ENCODE measurements at regions not wholly inside any gene's neighbourhood (a gene's known extent, or its start where the extent isn't known, plus 50 kb on each side); places are given as distances from the start of the nearest gene placed in this dataset.

GRCh38 chr5:57690724-57691123 is 208.1 kb upstream of the ACTBL2 start:
- ChIA-PET CTCF (no interaction called here), POLR2A (no interaction called here)
- Mint-ChIP-seq H3K27ac (no peak overlapping the region), H3K27me3 (no peaks in the 10 kb centered on the region), H3K4me3 (no peak overlapping the region), H3K9me3 (ENCODE audit: insufficient read depth) (no peaks in the 10 kb centered on the region), H3K4me1 (no peaks in the 10 kb centered on the region)
- TF ChIP-seq CTCF (IDR thresholded peaks at IDR 0.05): no peak
- no peak for TF ChIP-seq EZH2 (IDR thresholded peaks at IDR 0.05; ENCODE audit: borderline replicate concordance, insufficient read depth, low read depth, low read length, poor library complexity, severe bottlenecking)
- ATAC-seq (ENCODE audit: low read depth) (no peak), DNase-seq (no peak)
- Histone ChIP-seq H3K9me3 (ENCODE audit: control extremely low read depth in 1 of 3, control insufficient read depth in 2 of 3, insufficient read depth in 1 of 3, low read length in 2 of 3) (no peaks in the 10 kb centered on the region), H4K20me1 (ENCODE audit: control insufficient read depth, insufficient read depth, low read length, poor library complexity, severe bottlenecking) (no peaks in the 10 kb centered on the region), H3K4me1 (ENCODE audit: control insufficient read depth in 2 of 2, insufficient read depth in 2 of 2, low read length in 2 of 2) (no peaks in the 10 kb centered on the region), H3K36me3 (replicated peaks in 1 of 2; ENCODE audit: control extremely low read depth in 1 of 2, control insufficient read depth in 1 of 2, extremely low read depth in 1 of 2, insufficient read depth in 2 of 2, low read length in 1 of 2) (no peaks in the 10 kb centered on the region), H2AFZ (ENCODE audit: insufficient read depth, low read depth, low read length, poor library complexity, severe bottlenecking) (no peak overlapping the region), H3K27ac (ENCODE audit: low read length in 2 of 2) (no peak overlapping the region), H3K9ac (ENCODE audit: low read length) (no peak overlapping the region), H3K4me2 (replicated peaks; ENCODE audit: low read depth, low read length, poor library complexity, severe bottlenecking) (no peak overlapping the region), H3K4me3 (ENCODE audit: control extremely low read depth in 1 of 5, extremely low read depth in 1 of 5, insufficient read depth in 1 of 5, low read depth in 2 of 5, low read length in 4 of 5) (no peak overlapping the region), H3K79me2 (ENCODE audit: control insufficient read depth, insufficient read depth, low read length) (no peaks in the 10 kb centered on the region), H3K27me3 (replicated peaks in 1 of 4; ENCODE audit: control extremely low read depth in 1 of 4, control insufficient read depth in 3 of 4, insufficient read depth in 4 of 4, low read length in 3 of 4) (no peaks in the 10 kb centered on the region)
- intact Hi-C loops (cut with micrococcal nuclease): no loop called here
- no CpG with 5 or more reads among the region's 2 CpGs for WGBS (ENCODE audit: insufficient coverage)

DNA sequence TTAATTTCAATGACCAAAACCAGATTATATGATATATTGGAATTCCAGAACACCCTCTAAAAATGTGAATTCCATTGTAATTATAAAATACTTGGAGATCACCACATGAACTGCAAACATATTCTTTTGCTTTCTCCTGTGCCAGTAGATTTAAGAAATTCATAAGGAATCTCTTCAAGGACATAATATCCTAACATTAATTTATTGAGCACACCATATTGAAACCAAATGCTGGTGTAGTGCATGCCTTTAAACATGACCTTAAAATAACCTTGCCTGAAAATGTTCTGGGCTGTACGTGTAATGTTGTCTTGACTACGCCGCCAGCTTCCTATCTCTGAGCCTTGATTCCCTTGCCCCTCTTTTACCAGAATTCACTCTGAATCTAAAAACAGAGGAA is 205.0 kb upstream of the ACTBL2 start:
- DNase-seq (no peak), ATAC-seq (ENCODE audit: low read depth) (no peak)
- no peak overlapping the region for H3K4me3 Mint-ChIP-seq
- TF ChIP-seq EZH2 (IDR thresholded peaks at IDR 0.05; ENCODE audit: borderline replicate concordance, insufficient read depth, low read depth, low read length, poor library complexity, severe bottlenecking): no peak
- TF ChIP-seq CTCF (IDR thresholded peaks at IDR 0.05): no peak
- H3K9me3 Mint-ChIP-seq (ENCODE audit: insufficient read depth): no peaks in the 10 kb centered on the region
- H3K4me1 ChIP-seq (ENCODE audit: control insufficient read depth in 2 of 2, insufficient read depth in 2 of 2, low read length in 2 of 2): no peaks in the 10 kb centered on the region
- H4K20me1 ChIP-seq (ENCODE audit: control insufficient read depth, insufficient read depth, low read length, poor library complexity, severe bottlenecking): no peaks in the 10 kb centered on the region
- no peak overlapping the region for H2AFZ ChIP-seq (ENCODE audit: insufficient read depth, low read depth, low read length, poor library complexity, severe bottlenecking)
- no peak overlapping the region for H3K4me2 ChIP-seq (replicated peaks; ENCODE audit: low read depth, low read length, poor library complexity, severe bottlenecking)
- H3K27ac Mint-ChIP-seq: no peak overlapping the region
- H3K4me3 ChIP-seq (ENCODE audit: control extremely low read depth in 1 of 5, extremely low read depth in 1 of 5, insufficient read depth in 1 of 5, low read depth in 2 of 5, low read length in 4 of 5): no peak overlapping the region
- H3K9ac ChIP-seq (ENCODE audit: low read length): no peak overlapping the region
- WGBS (ENCODE audit: insufficient coverage): 100% methylated on average over 3 of the region's 3 CpGs
- no peaks in the 10 kb centered on the region for H3K9me3 ChIP-seq (ENCODE audit: control extremely low read depth in 1 of 3, control insufficient read depth in 2 of 3, insufficient read depth in 1 of 3, low read length in 2 of 3)
- no peak overlapping the region for H3K27ac ChIP-seq (ENCODE audit: low read length in 2 of 2)
- POLR2A ChIA-PET: no interaction called here
- no peaks in the 10 kb centered on the region for H3K79me2 ChIP-seq (ENCODE audit: control insufficient read depth, insufficient read depth, low read length)
- no peaks in the 10 kb centered on the region for H3K27me3 Mint-ChIP-seq
- H3K36me3 ChIP-seq (replicated peaks in 1 of 2; ENCODE audit: control extremely low read depth in 1 of 2, control insufficient read depth in 1 of 2, extremely low read depth in 1 of 2, insufficient read depth in 2 of 2, low read length in 1 of 2): no peaks in the 10 kb centered on the region
- H3K4me1 Mint-ChIP-seq: no peaks in the 10 kb centered on the region
- CTCF ChIA-PET: no interaction called here
- intact Hi-C loops (cut with micrococcal nuclease): no loop called here
- H3K27me3 ChIP-seq (replicated peaks in 1 of 4; ENCODE audit: control extremely low read depth in 1 of 4, control insufficient read depth in 3 of 4, insufficient read depth in 4 of 4, low read length in 3 of 4): no peaks in the 10 kb centered on the region
